Immature natural killer cell (primary cell): ENCODE measurements at regions not wholly inside any gene's neighbourhood (a gene's known extent, or its start where the extent isn't known, plus 50 kb on each side); places are given as distances from the start of the nearest gene placed in this dataset.

Experiments
- DNase-seq, 3 donors: peaks; one replicate each; pipeline ENCODE4 v3.0.0; 2022; ENCODE audit warnings: mixed read lengths in 1 of 3
- H3K27ac Mint-ChIP-seq, 6 donors: one replicate each; pipeline ENCODE4 v1.8.0; 2020; ENCODE audit warnings: mixed read lengths in 6 of 6, mild to moderate bottlenecking in 5 of 6, inconsistent platforms in 4 of 6, moderate library complexity in 3 of 6
- H3K27me3 Mint-ChIP-seq, 3 donors: one replicate each; pipeline ENCODE4 v1.8.0; 2020 to 2021; ENCODE audit warnings: low read depth in 3 of 3, mild to moderate bottlenecking in 3 of 3, mixed read lengths in 3 of 3, moderate library complexity in 3 of 3, inconsistent platforms in 1 of 3
- H3K36me3 Mint-ChIP-seq, 3 donors: one replicate each; pipeline ENCODE4 v1.8.0; 2020; ENCODE audit warnings: mixed read lengths in 3 of 3, inconsistent platforms in 2 of 3, mild to moderate bottlenecking in 2 of 3
- H3K4me1 Mint-ChIP-seq, 2 donors: one replicate each; pipeline ENCODE4 v1.8.0; 2020; ENCODE audit warnings: inconsistent platforms in 2 of 2, mild to moderate bottlenecking in 2 of 2, mixed read lengths in 2 of 2, moderate library complexity in 1 of 2
- H3K4me3 Mint-ChIP-seq, 5 donors: one replicate each; pipeline ENCODE4 v1.8.0; 2020; ENCODE audit warnings: mild to moderate bottlenecking in 5 of 5, mixed read lengths in 5 of 5, inconsistent platforms in 3 of 5, moderate library complexity in 3 of 5
- H3K9me3 Mint-ChIP-seq, 6 donors: one replicate each; pipeline ENCODE4 v1.8.0; 2020; ENCODE audit warnings: mild to moderate bottlenecking in 6 of 6, mixed read lengths in 6 of 6, inconsistent platforms in 4 of 6, moderate library complexity in 3 of 6

DNA sequence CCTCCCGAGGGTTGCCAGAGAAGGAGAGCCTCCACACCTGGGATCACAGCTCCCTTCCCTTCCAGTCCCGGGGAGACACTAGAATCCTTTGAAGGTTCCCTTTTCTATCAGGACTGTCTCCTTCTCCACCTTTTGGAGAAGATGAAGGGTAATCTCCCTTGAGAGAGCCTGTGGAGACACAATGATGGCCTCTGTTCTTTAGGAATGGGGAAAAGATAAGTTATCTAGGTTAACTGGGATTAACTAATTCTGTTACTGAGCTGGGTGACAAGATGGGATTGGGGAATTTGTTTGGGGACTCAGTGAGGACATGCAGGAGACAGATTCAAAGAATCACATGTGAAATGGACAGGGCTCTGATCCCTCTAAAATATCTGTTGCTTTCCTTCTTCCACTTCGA, 181.1 kb upstream of the BMPER start:
- H3K27ac Mint-ChIP-seq: peak overlapping the region in 1 of 6 donors; percentile 45
- H3K4me1 Mint-ChIP-seq: peaks cover 13 to 18% of the 10 kb centered on the region in 2 donors
- peaks cover 0 to 2% (median 0%) of the 10 kb centered on the region in 6 donors for H3K9me3 Mint-ChIP-seq
- H3K36me3 Mint-ChIP-seq: peaks cover 0 to 6% (median 2%) of the 10 kb centered on the region in 3 donors
- H3K4me3 Mint-ChIP-seq: no peak overlapping the region
- H3K27me3 Mint-ChIP-seq: peaks cover 0 to 3% (median 0%) of the 10 kb centered on the region in 3 donors
- no peak for DNase-seq

DNA sequence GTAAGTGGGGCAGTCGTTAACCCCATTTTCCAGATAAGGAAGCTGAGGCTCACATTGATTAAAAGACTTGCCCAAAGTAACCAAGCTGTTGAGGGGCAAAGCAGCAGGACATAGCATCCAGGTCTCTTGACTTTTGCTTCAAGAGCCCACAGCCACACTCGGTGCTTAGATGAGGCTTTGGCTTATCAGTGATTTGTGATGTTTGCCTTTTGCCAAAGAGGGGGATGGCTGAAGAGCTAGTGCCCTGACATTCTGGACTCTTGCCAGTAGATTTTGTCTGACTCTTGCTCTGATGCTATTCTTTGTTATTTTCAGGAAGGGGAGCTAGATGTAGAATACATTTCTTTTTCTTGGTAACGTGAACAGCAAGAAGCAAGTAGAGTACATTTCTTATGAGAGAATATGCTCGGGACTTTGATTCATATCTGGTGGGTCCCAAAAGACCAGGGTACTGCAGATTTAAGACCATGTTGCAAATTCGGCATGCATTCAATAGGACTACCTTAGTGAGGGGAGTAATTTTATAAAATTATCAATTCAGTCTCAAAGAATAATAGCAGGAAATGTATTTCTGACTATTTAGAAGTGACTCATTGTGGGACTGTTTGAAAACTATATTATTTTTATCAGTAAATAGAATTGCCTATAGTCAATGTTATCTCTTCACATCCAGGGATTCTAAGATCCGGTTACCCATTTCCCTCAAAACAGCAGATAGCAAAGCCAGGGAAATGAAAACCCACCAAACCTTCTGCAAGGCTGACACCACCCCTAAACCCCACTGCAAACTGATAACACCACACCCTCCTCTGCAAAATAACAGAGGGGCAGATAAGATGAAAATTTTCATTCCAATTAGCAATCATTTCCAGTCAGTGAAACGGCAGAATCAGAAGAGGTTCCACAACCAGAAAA, 180.0 kb upstream of the BMPER start:
- H3K4me1 Mint-ChIP-seq: peaks cover 13 to 18% of the 10 kb centered on the region in 2 donors
- H3K27ac Mint-ChIP-seq: peak overlapping the region in 1 of 6 donors; percentile 33
- no peak for DNase-seq
- H3K36me3 Mint-ChIP-seq: peaks cover 0 to 3% (median 2%) of the 10 kb centered on the region in 3 donors
- H3K9me3 Mint-ChIP-seq: peaks cover 0 to 2% (median 0%) of the 10 kb centered on the region in 6 donors
- peak overlapping the region in 1 of 5 donors; percentile 27 for H3K4me3 Mint-ChIP-seq
- peaks cover 0 to 3% (median 0%) of the 10 kb centered on the region in 3 donors for H3K27me3 Mint-ChIP-seq

DNA sequence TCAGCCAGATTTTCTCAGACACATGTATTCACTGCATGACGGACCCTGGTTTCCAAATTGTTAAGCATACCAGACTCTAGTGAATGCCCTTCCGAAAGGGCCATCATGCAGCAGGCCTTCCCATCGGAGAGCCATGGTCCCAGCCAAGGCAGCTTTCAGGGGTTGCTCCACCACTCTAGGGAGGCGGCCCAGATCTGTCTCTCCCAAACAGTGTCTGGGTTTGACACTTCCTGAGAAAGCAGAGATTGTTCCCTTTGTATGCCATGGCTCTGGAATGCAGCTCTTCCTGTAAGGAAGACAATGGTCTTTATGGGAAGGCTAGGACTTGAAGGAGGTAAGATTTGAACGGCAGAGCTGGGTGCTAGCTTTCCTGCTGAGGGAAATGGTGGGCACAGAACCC, 178.8 kb upstream of the BMPER start:
- Mint-ChIP-seq H3K27me3 (peaks cover 0 to 3% (median under 1%) of the 10 kb centered on the region in 3 donors), H3K36me3 (peaks cover 0 to 2% (median 1%) of the 10 kb centered on the region in 3 donors), H3K4me1 (peaks cover 22 to 25% of the 10 kb centered on the region in 2 donors), H3K9me3 (peaks cover 0 to 2% (median 0%) of the 10 kb centered on the region in 6 donors), H3K4me3 (no peak overlapping the region), H3K27ac (no peak overlapping the region)
- DNase-seq: no peak

DNA sequence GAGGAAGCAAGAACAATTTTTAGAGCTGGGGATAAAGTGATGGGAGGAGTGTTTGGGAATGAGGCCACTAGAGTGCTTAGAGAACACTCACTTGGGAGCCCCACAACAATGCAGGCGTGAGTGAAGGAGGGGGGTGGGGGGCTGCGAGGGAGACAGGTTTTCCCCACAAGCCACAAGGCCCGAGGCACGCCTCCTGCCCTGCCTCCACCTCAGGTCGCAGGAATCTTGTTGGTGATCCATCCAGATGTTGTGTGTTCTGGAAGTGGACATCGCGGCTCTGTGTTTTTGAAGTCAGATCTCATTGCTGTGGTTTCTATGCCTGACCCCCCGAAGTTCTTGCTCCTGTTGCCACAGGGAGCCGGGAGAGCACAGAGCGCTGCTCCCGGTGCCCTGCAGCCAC, 178.0 kb upstream of the BMPER start:
- DNase-seq: no peak
- peaks cover 26 to 28% of the 10 kb centered on the region in 2 donors for H3K4me1 Mint-ChIP-seq
- peaks cover 0 to 3% (median 2%) of the 10 kb centered on the region in 3 donors for H3K27me3 Mint-ChIP-seq
- H3K36me3 Mint-ChIP-seq: peaks cover 0 to 6% (median 0%) of the 10 kb centered on the region in 3 donors
- H3K4me3 Mint-ChIP-seq: no peak overlapping the region
- H3K27ac Mint-ChIP-seq: no peak overlapping the region
- H3K9me3 Mint-ChIP-seq: peaks cover 0 to 2% (median 0%) of the 10 kb centered on the region in 6 donors

DNA sequence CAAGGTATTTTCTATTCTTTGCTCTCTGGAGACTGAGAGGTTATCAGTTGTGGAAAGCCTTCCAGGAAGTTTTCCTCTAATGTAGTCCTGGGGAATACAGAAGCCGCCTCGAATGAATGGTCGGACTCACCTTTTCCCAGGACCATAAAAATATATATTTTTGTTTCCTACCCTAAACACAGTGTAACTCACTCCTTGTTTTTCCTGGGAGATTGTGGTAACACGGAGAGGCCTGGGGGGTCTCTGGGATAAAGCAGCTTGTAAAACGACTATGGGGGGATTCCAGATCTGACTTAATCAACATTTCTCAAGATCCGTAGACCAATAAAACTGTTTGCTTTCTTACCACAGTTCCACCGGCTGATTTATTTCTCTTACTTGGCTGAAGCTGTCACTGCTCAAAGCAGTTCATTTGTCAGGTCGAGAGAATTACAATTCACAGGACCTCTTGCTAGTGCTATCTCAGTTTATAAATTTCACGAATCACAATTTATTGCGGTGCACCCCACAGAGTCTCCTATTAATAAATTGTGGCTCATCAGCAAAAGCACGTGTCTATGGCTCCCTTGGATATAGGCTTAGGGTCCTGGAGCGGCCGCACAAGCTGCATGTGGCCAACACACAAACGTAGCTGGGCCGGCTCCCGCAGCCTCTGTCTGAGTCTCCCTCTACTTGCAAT, 176.3 kb upstream of the BMPER start:
- Mint-ChIP-seq H3K4me1 (peaks cover 21% of the 10 kb centered on the region in 2 donors), H3K27ac (no peak overlapping the region), H3K36me3 (peaks cover 0 to 6% (median 0%) of the 10 kb centered on the region in 3 donors), H3K9me3 (peaks cover 0 to 2% (median 0%) of the 10 kb centered on the region in 6 donors), H3K27me3 (peaks cover 0 to 3% (median 2%) of the 10 kb centered on the region in 3 donors), H3K4me3 (no peak overlapping the region)
- no peak for DNase-seq

DNA sequence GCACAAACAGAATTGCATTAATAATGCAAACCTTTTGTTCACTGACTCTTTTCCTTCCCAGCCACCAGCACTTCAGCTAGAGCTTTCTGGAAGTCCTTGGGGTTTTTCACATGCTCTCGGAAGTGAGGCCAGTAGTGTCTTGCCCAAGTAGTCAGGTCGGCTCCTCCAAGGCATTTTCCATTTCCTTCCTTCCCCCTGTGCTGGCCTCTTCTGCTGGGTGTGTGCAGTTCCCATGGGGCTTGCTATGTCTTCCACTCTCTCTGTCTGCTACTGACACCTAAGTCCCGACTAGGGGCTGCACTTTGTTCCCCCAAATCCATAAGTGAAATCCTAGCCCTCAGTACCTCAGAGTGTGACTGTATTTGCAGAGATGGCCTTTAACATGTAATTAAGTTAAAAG, 175.6 kb upstream of the BMPER start:
- peak overlapping the region in 1 of 6 donors; percentile 19 for H3K27ac Mint-ChIP-seq
- H3K4me1 Mint-ChIP-seq: peaks cover 21% of the 10 kb centered on the region in 2 donors
- H3K9me3 Mint-ChIP-seq: peaks cover 0 to 2% (median 0%) of the 10 kb centered on the region in 6 donors
- peaks cover 0 to 6% (median 0%) of the 10 kb centered on the region in 3 donors for H3K36me3 Mint-ChIP-seq
- H3K4me3 Mint-ChIP-seq: no peak overlapping the region
- peaks cover 0 to 5% (median 2%) of the 10 kb centered on the region in 3 donors for H3K27me3 Mint-ChIP-seq
- no peak for DNase-seq

DNA sequence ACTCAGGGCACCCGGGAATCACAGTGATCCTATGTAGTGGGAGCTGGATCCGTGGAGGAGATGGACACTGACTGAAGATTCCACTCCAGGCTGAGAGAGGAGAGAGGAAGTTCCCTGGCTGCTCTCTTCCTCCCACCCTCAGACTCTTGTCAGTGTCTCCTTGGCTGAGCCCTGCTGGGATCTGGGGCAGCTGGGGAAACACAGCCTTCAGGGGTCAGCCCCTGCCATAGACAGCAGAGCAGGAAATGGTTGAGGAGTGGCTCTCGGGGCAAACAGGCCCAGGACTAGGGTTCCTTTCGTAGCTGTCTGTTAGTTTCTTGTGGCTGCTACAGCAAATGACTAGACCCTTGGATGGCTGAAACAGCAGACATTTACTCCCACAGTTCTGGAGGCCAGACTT, 174.4 kb upstream of the BMPER start:
- H3K27me3 Mint-ChIP-seq: peaks cover 0 to 5% (median 2%) of the 10 kb centered on the region in 3 donors
- peaks cover 0 to 6% (median 0%) of the 10 kb centered on the region in 3 donors for H3K36me3 Mint-ChIP-seq
- peaks cover 10 to 13% of the 10 kb centered on the region in 2 donors for H3K4me1 Mint-ChIP-seq
- no peak for DNase-seq
- peaks cover 0 to 2% (median 0%) of the 10 kb centered on the region in 6 donors for H3K9me3 Mint-ChIP-seq
- H3K27ac Mint-ChIP-seq: peak overlapping the region in 1 of 6 donors; percentile 13
- H3K4me3 Mint-ChIP-seq: no peak overlapping the region

DNA sequence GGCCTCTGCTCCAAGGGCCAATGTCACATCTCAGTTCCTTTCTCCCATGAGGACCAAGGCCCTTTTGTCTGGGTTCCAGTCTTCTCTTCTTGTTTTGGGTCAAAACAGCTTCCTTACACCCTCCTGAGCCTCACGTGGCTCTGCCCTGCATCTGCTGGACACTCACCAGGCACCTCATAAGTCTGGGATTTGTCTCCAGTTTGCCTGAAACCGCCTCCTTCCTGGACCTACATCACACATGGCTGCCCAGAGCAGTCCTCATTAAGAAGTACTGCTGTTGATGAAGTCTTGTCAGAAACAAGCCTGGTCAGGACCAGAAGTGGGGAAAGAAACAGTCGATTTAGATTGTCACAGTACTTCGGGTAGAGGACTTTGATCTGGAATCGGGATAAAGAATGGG, 173.4 kb upstream of the BMPER start:
- H3K4me1 Mint-ChIP-seq: peaks cover 12 to 13% of the 10 kb centered on the region in 2 donors
- H3K4me3 Mint-ChIP-seq: no peak overlapping the region
- H3K27me3 Mint-ChIP-seq: peaks cover 0 to 3% (median 2%) of the 10 kb centered on the region in 3 donors
- peaks cover 0 to 6% (median 0%) of the 10 kb centered on the region in 3 donors for H3K36me3 Mint-ChIP-seq
- H3K27ac Mint-ChIP-seq: peak overlapping the region in 1 of 6 donors; percentile 81
- H3K9me3 Mint-ChIP-seq: no peaks in the 10 kb centered on the region
- DNase-seq: no peak

DNA sequence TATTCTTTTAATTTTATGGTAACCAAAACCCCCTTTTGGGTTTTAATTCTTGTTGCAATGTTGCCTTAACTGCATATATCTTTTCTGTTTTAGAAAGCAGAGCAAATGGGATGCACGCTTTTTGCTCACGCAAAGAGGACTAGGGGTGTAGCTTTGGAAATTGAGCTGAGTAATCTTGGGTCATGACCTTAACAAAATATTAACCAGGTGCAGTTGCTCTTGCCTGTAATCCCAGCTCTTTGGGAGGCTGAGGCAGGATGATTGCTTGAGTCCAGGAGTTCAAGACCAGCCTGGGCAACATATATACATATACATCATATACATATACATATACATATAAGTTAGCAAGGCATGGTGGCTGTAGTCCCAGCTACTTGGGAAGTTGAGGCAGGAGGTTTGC, 172.9 kb upstream of the BMPER start:
- peaks cover 17 to 18% of the 10 kb centered on the region in 2 donors for H3K4me1 Mint-ChIP-seq
- H3K36me3 Mint-ChIP-seq: peaks cover 0 to 11% (median 5%) of the 10 kb centered on the region in 3 donors
- H3K27me3 Mint-ChIP-seq: peaks cover 0 to 3% (median 2%) of the 10 kb centered on the region in 3 donors
- H3K9me3 Mint-ChIP-seq: peaks cover 0 to 3% (median 0%) of the 10 kb centered on the region in 6 donors
- no peak for DNase-seq
- H3K4me3 Mint-ChIP-seq: no peak overlapping the region
- no peak overlapping the region for H3K27ac Mint-ChIP-seq

DNA sequence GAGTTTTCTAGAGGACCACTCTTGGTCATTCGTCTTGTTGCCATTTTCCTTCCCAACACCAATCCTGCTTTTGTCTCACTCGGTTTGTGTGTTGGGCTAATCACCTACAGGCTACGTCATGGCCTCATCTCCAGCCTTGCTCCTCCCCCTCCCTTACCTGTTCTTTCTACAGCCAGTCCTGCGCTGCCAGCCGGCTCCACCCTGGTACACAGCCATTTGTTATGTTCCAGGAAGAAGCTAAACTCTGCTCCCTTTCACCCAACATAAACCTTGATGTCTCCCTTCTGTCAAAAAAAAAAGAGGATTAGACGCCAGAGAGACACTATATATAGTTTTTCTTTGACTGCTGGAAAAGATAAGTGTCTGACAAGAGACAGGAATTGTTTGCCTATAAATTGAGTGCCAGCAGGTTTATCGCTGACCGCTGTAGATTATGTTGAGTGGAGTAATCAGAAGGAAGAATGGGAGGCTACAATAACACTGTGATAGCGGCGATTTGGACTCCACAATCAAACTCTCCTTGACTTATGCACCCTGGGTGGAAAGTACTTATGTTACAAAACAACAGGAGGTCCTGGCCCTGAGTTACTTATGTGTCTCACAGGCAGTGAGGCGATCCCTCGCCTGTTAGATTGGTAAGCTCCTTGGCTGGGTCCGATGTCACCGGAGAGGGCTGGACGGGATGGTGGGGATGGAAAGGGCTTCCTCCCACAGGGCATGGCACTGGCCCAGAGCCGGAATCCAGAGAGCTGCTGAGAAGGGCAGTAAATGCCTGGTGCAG, 171.3 kb upstream of the BMPER start:
- H3K27me3 Mint-ChIP-seq: peaks cover 0 to 2% (median 2%) of the 10 kb centered on the region in 3 donors
- DNase-seq: no peak
- H3K9me3 Mint-ChIP-seq: peaks cover 0 to 14% (median 0%) of the 10 kb centered on the region in 6 donors
- peaks cover 0 to 12% (median 8%) of the 10 kb centered on the region in 3 donors for H3K36me3 Mint-ChIP-seq
- H3K27ac Mint-ChIP-seq: no peak overlapping the region
- peaks cover 33% of the 10 kb centered on the region in 2 donors for H3K4me1 Mint-ChIP-seq
- H3K4me3 Mint-ChIP-seq: no peak overlapping the region

DNA sequence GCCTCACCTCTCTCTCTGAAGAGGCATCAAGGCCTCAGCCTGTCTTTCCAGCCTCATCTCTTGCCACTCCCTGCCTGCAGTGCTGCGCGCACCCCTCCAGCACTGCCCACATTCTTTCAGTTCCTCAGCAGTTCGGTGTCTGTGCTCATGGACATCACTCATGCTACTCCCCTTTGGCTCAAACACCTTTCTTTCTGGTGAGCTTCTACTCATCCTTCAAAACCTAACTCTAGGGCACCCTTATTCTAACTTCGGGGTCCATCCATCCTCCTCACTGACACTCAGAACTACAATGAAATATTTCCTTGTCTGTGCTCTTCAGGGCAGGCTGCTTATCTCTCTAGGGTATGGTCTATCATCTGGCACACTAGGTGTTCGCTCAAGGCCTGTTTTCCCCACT, 169.9 kb upstream of the BMPER start:
- peaks cover 0 to 12% (median 8%) of the 10 kb centered on the region in 3 donors for H3K36me3 Mint-ChIP-seq
- peaks cover 38 to 44% of the 10 kb centered on the region in 2 donors for H3K4me1 Mint-ChIP-seq
- H3K27ac Mint-ChIP-seq: peak overlapping the region in 1 of 6 donors; percentile 0
- peaks cover 0 to 4% (median 2%) of the 10 kb centered on the region in 3 donors for H3K27me3 Mint-ChIP-seq
- peaks cover 0 to 14% (median 0%) of the 10 kb centered on the region in 6 donors for H3K9me3 Mint-ChIP-seq
- no peak overlapping the region for H3K4me3 Mint-ChIP-seq
- DNase-seq: no peak

DNA sequence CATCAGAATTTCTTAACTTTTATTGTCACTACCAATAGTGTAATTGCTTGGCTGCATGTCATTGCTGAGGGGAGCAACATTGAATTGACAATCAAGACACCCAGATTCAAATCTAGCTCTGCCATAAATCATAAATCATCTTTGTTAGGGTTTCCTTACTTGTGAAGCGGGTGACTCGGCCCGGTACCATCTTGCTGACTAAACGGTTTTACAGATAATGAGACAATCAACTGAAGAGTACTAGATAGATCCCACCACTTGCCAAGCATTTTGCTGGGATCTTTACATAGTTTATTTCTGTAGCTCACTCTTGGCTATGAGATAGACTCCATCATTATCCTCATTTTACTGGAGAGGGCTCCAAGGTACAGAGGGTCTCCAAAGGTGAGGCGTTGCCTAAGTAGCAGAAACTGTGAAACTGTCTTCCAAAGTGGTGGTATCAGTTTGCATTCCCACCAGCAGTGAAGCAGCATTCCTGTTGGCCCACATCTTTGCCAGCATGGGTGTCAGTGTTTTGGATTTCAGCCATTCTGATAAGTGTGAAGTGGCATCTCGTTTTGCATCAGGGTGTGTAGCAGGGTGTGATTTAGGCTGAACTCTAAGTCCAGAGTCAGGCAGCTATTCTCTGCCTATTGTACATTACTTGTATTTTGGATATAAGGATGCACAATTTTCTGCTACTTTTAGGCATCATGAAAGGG, 168.7 kb upstream of the BMPER start:
- Mint-ChIP-seq H3K9me3 (peaks cover 0 to 14% (median 0%) of the 10 kb centered on the region in 6 donors), H3K27ac (peak overlapping the region in 2 of 6 donors; percentile 26 to 91), H3K36me3 (peaks cover 0 to 14% (median 8%) of the 10 kb centered on the region in 3 donors), H3K4me3 (peak overlapping the region in 1 of 5 donors; percentile 33), H3K27me3 (peaks cover 0 to 3% (median 2%) of the 10 kb centered on the region in 3 donors), H3K4me1 (peaks cover 28 to 47% of the 10 kb centered on the region in 2 donors)
- no peak for DNase-seq
